PC-3 (cell line): ENCODE measurements at regions not wholly inside any gene's neighbourhood (a gene's known extent, or its start where the extent isn't known, plus 50 kb on each side); places are given as distances from the start of the nearest gene placed in this dataset.

Source experiments
- ATAC-seq: fragments of 200-7000 bp; cut with Tn5 transposase; 2 replicates; pipeline ENCODE4 v1.9.1; 2020; ENCODE audit warnings: mild to moderate bottlenecking, moderate library complexity
- BruUV-seq: library from RNA; stranded (reverse); fragments of 400-500 nt; replicated peaks from 2 replicates; lab custom pipeline; 2021; lab: Mats Ljungman, UMichigan
- CTCF ChIA-PET: fragments of 300-600 bp; sonication (Branson Sonifier 250); formaldehyde crosslinking; loops from one replicate; lab custom pipeline; 2022; ENCODE audit warnings: antibody characterized with exemption; lab: Charles Lee
- POLR2A ChIA-PET: fragments of 300-600 bp; sonication (Branson Sonifier 250); formaldehyde crosslinking; loops from one replicate; lab custom pipeline; 2022; ENCODE audit warnings: antibody characterized with exemption; ENCODE audit not compliant: unreplicated experiment; lab: Charles Lee
- DNase-seq: peaks from one replicate; pipeline ENCODE4 v3.0.0-alpha.2; 2015
- H2AFZ ChIP-seq: fragments of 300-600 bp; sonication (generic); 2 replicates; pipeline ENCODE4 v1.6.0; 2016; ENCODE audit warnings: antibody characterized with exemption, low read length
- H3F3A ChIP-seq: fragments of 300-600 bp; sonication (generic); one replicate; pipeline ENCODE4 v1.6.0; 2017; ENCODE audit warnings: antibody characterized with exemption, low read length, control low read depth, mild to moderate bottlenecking; ENCODE audit not compliant: unreplicated experiment
- H3K27ac ChIP-seq: fragments of 300-600 bp; sonication (generic); 2 replicates; pipeline ENCODE4 v1.5.1; 2016; ENCODE audit warnings: mild to moderate bottlenecking, low read length
- H3K27me3 ChIP-seq: fragments of 300-600 bp; sonication (generic); 2 replicates; pipeline ENCODE4 v1.6.1; 2016; ENCODE audit warnings: low read length, mixed read lengths
- H3K36me3 ChIP-seq: fragments of 300-600 bp; sonication (generic); 2 replicates; pipeline ENCODE4 v1.6.1; 2016; ENCODE audit warnings: low read depth, mixed run types, low read length, mixed read lengths
- H3K4me1 ChIP-seq: fragments of 300-600 bp; sonication (generic); 2 replicates; pipeline ENCODE4 v1.5.1; 2016; ENCODE audit warnings: low read length; ENCODE audit not compliant: insufficient read depth
- H3K4me2 ChIP-seq: fragments of 300-600 bp; sonication (generic); 2 replicates; pipeline ENCODE4 v1.6.0; 2016; ENCODE audit warnings: low read length
- H3K4me3 ChIP-seq: fragments of 300-600 bp; sonication (generic); 2 replicates; pipeline ENCODE4 v1.5.1; 2016; ENCODE audit warnings: mild to moderate bottlenecking, low read length, mixed read lengths
- H3K79me2 ChIP-seq: fragments of 300-600 bp; sonication (generic); 2 replicates; pipeline ENCODE4 v1.6.1; 2017; ENCODE audit warnings: low read length, mixed read lengths
- H3K9ac ChIP-seq: fragments of 300-600 bp; sonication (generic); 2 replicates; pipeline ENCODE4 v1.6.0; 2016; ENCODE audit warnings: mild to moderate bottlenecking, low read length
- H3K9me2 ChIP-seq: fragments of 300-600 bp; sonication (generic); replicated peaks from 2 replicates; pipeline ENCODE4 v1.6.1; 2016; ENCODE audit warnings: mixed run types, low read length, mixed read lengths
- H3K9me3 ChIP-seq: fragments of 300-600 bp; sonication (generic); 2 replicates; pipeline ENCODE4 v1.6.1; 2016; ENCODE audit warnings: low read length, mixed read lengths
- H4K20me1 ChIP-seq: fragments of 300-600 bp; sonication (generic); 2 replicates; pipeline ENCODE4 v1.6.1; 2016; ENCODE audit warnings: low read length, mixed read lengths
- EZH2 ChIP-seq: fragments of 300-600 bp; sonication (generic); IDR thresholded peaks from one replicate; pipeline ENCODE4 v1.6.1; 2017; ENCODE audit warnings: antibody characterized with exemption, mild to moderate bottlenecking, low read length; ENCODE audit not compliant: unreplicated experiment
- EZH2phosphoT487 ChIP-seq: fragments of 300-600 bp; sonication (generic); IDR thresholded peaks from 2 replicates; pipeline ENCODE4 v1.6.1; 2018; ENCODE audit warnings: mild to moderate bottlenecking, antibody characterized with exemption, low read length, borderline replicate concordance
- intact Hi-C: fragments of 100-400 bp; cut with micrococcal nuclease; formaldehyde crosslinking; loops from 2 replicates; pipeline ENCODE4 v1.9.0; 2023
- TF ChIP-seq, protein P1 (sequence below): fragments of 300-600 bp; sonication (generic); conservative IDR thresholded peaks from 2 replicates; pipeline ENCODE4 v1.5.1; 2017; ENCODE audit warnings: antibody characterized with exemption, low read depth, mild to moderate bottlenecking, low read length

DNA sequence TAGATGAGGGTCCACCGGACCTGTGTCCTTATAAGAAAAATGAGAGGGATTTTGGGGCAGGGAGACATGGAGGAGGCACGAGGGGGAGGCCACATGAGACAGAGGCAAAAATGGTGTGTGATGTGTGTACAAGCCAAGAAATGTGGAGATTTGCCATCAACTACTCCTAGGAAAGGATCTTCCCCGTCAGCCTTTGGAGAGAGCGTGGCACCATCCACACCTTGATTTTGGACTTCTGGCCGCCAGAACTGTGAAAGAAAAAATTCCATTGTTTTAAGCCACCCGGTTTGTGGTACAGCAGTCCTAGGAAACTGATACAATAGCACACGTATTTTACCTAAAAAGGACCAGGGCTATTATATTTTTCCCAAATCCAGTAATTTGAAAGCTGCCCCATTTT, 829.0 kb upstream of the SALL3 start:
- Histone ChIP-seq H3K4me3 (no peak overlapping the region), H3K9me3 (no peaks in the 10 kb centered on the region), H3K27me3 (peaks cover 27% of the 10 kb centered on the region), H2AFZ (no peak overlapping the region), H4K20me1 (no peaks in the 10 kb centered on the region), H3F3A (no peaks in the 10 kb centered on the region), H3K36me3 (no peaks in the 10 kb centered on the region), H3K4me1 (no peaks in the 10 kb centered on the region), H3K79me2 (no peaks in the 10 kb centered on the region), H3K4me2 (no peak overlapping the region), H3K9me2 (no peaks in the 10 kb centered on the region), H3K9ac (no peak overlapping the region), H3K27ac (no peak overlapping the region)
- no peak for DNase-seq
- ChIA-PET CTCF (no interaction called here), POLR2A (no interaction called here)
- ATAC-seq: no peak
- intact Hi-C loops: no loop called here
- TF ChIP-seq EZH2: no peak
- no peak for TF ChIP-seq EZH2phosphoT487
- TF ChIP-seq, protein P1, sequence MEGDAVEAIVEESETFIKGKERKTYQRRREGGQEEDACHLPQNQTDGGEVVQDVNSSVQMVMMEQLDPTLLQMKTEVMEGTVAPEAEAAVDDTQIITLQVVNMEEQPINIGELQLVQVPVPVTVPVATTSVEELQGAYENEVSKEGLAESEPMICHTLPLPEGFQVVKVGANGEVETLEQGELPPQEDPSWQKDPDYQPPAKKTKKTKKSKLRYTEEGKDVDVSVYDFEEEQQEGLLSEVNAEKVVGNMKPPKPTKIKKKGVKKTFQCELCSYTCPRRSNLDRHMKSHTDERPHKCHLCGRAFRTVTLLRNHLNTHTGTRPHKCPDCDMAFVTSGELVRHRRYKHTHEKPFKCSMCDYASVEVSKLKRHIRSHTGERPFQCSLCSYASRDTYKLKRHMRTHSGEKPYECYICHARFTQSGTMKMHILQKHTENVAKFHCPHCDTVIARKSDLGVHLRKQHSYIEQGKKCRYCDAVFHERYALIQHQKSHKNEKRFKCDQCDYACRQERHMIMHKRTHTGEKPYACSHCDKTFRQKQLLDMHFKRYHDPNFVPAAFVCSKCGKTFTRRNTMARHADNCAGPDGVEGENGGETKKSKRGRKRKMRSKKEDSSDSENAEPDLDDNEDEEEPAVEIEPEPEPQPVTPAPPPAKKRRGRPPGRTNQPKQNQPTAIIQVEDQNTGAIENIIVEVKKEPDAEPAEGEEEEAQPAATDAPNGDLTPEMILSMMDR: no peak
- no TSS peak for BruUV-seq

DNA sequence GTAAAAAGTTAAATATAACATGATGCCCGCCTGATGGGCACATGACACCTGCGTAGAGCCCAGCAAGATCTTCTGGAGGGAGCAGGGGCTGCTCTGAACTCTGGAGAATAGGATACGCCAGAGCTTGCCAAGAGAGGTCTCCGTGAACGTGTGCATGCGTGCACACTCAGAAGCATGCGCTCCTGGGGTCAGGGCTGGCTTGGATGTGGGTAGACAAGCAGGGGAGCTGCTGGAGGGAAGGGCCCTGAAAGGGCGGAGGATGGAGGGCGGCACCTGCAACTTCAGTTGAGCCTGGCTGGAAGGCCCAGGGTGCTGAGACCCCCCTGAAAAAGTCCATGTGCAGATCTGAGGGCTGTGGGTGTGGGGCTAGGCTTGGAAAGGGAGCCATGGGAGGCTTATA, 828.4 kb upstream of the SALL3 start:
- no TSS peak for BruUV-seq
- TF ChIP-seq EZH2 (no peak), EZH2phosphoT487 (no peak)
- TF ChIP-seq, protein P1: no peak
- intact Hi-C loops: no loop called here

DNA sequence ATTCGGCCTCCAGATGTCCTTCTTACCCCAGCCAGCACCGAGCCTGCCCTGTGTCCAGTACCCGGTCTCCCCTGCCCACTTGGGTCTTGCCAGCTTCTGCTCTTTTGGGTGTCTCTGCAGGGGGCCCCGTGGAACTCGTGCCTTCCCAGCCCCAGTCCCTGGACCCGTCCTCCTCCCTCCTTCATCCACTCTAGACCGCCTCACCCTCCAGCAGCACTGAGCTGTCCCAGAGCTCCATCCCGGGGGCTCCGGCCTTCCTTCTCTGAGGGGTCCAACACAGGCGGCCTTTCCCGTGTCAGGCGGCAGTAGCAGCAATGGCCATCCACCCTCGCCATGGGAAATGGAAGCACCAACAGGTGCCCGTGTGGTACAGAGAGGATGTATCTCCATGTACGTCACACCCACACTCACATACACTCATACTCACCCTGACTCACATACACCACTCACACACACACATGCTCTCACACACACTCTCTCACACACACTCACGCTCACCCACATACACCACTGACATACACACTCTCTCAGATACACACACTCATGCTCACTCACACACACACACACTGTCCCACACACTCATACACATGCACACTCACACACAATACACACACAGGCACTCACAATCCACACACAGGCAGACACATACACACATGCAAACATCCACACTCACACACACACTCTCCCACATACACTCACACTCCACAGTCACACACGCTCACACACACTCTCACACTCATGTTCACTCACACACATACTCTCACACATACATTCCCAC, 827.5 kb upstream of the SALL3 start:
- Histone ChIP-seq H3K27ac (no peak overlapping the region), H3K79me2 (no peaks in the 10 kb centered on the region), H3K4me3 (no peak overlapping the region), H3K9me2 (no peaks in the 10 kb centered on the region), H2AFZ (no peak overlapping the region), H3F3A (no peaks in the 10 kb centered on the region), H3K9ac (no peak overlapping the region), H3K4me1 (no peaks in the 10 kb centered on the region), H3K27me3 (peaks cover 12% of the 10 kb centered on the region), H3K36me3 (no peaks in the 10 kb centered on the region), H3K9me3 (no peaks in the 10 kb centered on the region), H4K20me1 (no peaks in the 10 kb centered on the region), H3K4me2 (no peak overlapping the region)
- TF ChIP-seq EZH2 (no peak), EZH2phosphoT487 (no peak)
- TF ChIP-seq, protein P1: no peak
- ATAC-seq (no peak), DNase-seq (no peak)
- BruUV-seq: no TSS peak
- intact Hi-C loops: no loop called here
- POLR2A ChIA-PET: no interaction called here
- CTCF ChIA-PET: no interaction called here

More for the DNA sequence above, 828.4 kb upstream of the SALL3 start:
- Histone ChIP-seq H3K4me2 (no peak overlapping the region), H3K9me3 (no peaks in the 10 kb centered on the region), H3F3A (no peaks in the 10 kb centered on the region), H4K20me1 (no peaks in the 10 kb centered on the region), H3K79me2 (no peaks in the 10 kb centered on the region), H3K36me3 (no peaks in the 10 kb centered on the region), H3K27me3 (peaks cover 21% of the 10 kb centered on the region), H3K4me3 (no peak overlapping the region), H3K4me1 (no peaks in the 10 kb centered on the region), H2AFZ (no peak overlapping the region), H3K9me2 (no peaks in the 10 kb centered on the region), H3K27ac (no peak overlapping the region), H3K9ac (no peak overlapping the region)
- ATAC-seq (no peak), DNase-seq (no peak)
- POLR2A ChIA-PET: no interaction called here
- CTCF ChIA-PET: no interaction called here
